ENCODE measurements at regions not wholly inside any gene's neighbourhood (a gene's known extent, or its start where the extent isn't known, plus 50 kb on each side); places are given as distances from the start of the nearest gene placed in this dataset.
"Not testable (repeated sequence)": the region's sequence is repeated elsewhere in the genome, so short reads cannot be mapped to it uniquely, and the experiment has no call there.

- not testable (repeated sequence) for DNase-seq (ENCODE audit: low spot score)
These were observed 365.7 kb upstream of the FTMT start for GRCh38 chr5:121485999-121486398.

GRCh38 chr5:121489972-121490371 is 361.7 kb upstream of the FTMT start:
- DNase-seq (ENCODE audit: low spot score): no peak

GRCh38 chr5:121497176-121497575 is 354.5 kb upstream of the FTMT start:
- DNase-seq (ENCODE audit: low spot score): no peak

- DNase-seq (ENCODE audit: low spot score): no peak
These were observed 351.4 kb upstream of the FTMT start for GRCh38 chr5:121500310-121500709.

- no peak for DNase-seq (ENCODE audit: low spot score)
These were observed 348.4 kb upstream of the FTMT start for GRCh38 chr5:121503111-121503840.

GRCh38 chr5:121516997-121517396 is 334.7 kb upstream of the FTMT start:
- no peak for DNase-seq (ENCODE audit: low spot score)

- DNase-seq (ENCODE audit: low spot score): no peak
These were observed 326.0 kb upstream of the FTMT start for GRCh38 chr5:121525706-121526105.

GRCh38 chr5:121526908-121527307 is 324.8 kb upstream of the FTMT start:
- DNase-seq (ENCODE audit: low spot score): no peak

GRCh38 chr5:121533814-121534213 is 317.9 kb upstream of the FTMT start:
- DNase-seq (ENCODE audit: low spot score): no peak

GRCh38 chr5:121550989-121551388 is 300.7 kb upstream of the FTMT start:
- no peak for DNase-seq (ENCODE audit: low spot score)

- no peak for DNase-seq (ENCODE audit: low spot score)
These were observed 291.9 kb upstream of the FTMT start for GRCh38 chr5:121559832-121560231.

GRCh38 chr5:121572061-121572460 is 279.6 kb upstream of the FTMT start:
- no peak for DNase-seq (ENCODE audit: low spot score)

GRCh38 chr5:121573721-121574382 is 277.8 kb upstream of the FTMT start:
- no peak for DNase-seq (ENCODE audit: low spot score)

- no peak for DNase-seq (ENCODE audit: low spot score)
These were observed 270.1 kb upstream of the FTMT start for GRCh38 chr5:121581588-121581987.

GRCh38 chr5:121596882-121597281 is 254.8 kb upstream of the FTMT start:
- DNase-seq (ENCODE audit: low spot score): no peak

- DNase-seq (ENCODE audit: low spot score): no peak
These were observed 242.9 kb upstream of the FTMT start for GRCh38 chr5:121608826-121609225.

GRCh38 chr5:121624035-121624434 is 227.6 kb upstream of the FTMT start:
- no peak for DNase-seq (ENCODE audit: low spot score)

GRCh38 chr5:121628783-121629182 is 222.9 kb upstream of the FTMT start:
- DNase-seq (ENCODE audit: low spot score): no peak

- DNase-seq (ENCODE audit: low spot score): no peak
These were observed 221.3 kb upstream of the FTMT start for GRCh38 chr5:121630402-121630801.

- no peak for DNase-seq (ENCODE audit: low spot score)
These were observed 216.7 kb upstream of the FTMT start for GRCh38 chr5:121634946-121635345.

- no peak for DNase-seq (ENCODE audit: low spot score)
These were observed 213.6 kb upstream of the FTMT start for GRCh38 chr5:121638126-121638525.

GRCh38 chr5:121640298-121640697 is 211.4 kb upstream of the FTMT start:
- DNase-seq (ENCODE audit: low spot score): no peak

GRCh38 chr5:121658221-121658620 is 193.5 kb upstream of the FTMT start:
- no peak for DNase-seq (ENCODE audit: low spot score)

- DNase-seq (ENCODE audit: low spot score): no peak
These were observed 191.5 kb upstream of the FTMT start for GRCh38 chr5:121660142-121660541.
